PC-3 (cell line): ENCODE measurements at regions not wholly inside any gene's neighbourhood (a gene's known extent, or its start where the extent isn't known, plus 50 kb on each side); places are given as distances from the start of the nearest gene placed in this dataset.

Experiments used
- EZH2 ChIP-seq: fragments of 300-600 bp; sonication (generic); IDR thresholded peaks from one replicate; pipeline ENCODE4 v1.6.1; 2017; ENCODE audit warnings: antibody characterized with exemption, mild to moderate bottlenecking, low read length; ENCODE audit not compliant: unreplicated experiment
- TF ChIP-seq, protein P1 (sequence below): fragments of 300-600 bp; sonication (generic); conservative IDR thresholded peaks from 2 replicates; pipeline ENCODE4 v1.5.1; 2017; ENCODE audit warnings: antibody characterized with exemption, low read depth, mild to moderate bottlenecking, low read length

DNA sequence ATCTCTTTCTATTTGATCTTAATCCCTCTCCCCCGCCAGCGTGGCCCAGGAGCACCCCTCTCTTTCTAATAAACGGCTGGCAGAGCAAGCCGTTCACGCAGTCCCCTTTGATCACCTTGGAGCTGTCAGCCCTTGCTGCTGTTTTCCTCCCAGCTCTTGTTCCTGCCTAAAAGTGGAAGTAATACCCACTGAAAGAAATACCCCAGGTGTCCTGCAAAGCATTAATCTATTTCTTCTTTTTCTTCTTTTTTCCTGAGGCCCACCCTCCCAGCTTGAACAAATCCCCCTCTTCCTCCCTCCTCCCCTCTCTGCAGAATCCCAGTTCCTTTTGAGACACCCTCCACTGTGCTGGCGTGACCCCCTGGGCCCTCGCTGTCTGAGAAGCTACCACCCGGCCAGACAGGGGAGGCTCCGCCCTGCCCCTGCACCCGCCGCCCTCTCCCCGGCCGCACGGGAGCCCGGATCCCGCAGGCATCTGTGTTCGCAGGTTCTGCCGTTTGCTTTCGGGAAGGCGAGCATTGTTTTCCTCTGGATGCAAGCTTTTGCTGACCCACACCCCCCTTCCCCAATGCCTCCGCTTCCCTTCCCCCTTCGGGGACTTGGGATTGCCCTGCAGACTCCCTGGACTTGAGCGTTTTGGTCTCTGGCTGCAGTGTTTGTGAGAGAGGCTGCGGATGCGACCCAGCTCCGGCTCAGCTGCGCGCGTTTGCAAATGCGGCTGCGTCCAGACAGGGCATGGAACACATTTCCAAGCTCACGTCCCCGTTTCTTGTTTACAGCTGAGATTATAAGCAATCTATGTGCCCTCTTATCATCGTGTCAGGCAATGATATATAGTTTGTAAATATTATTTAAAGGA lies 631.5 kb downstream of the NYAP2 start:
- TF ChIP-seq, protein P1, sequence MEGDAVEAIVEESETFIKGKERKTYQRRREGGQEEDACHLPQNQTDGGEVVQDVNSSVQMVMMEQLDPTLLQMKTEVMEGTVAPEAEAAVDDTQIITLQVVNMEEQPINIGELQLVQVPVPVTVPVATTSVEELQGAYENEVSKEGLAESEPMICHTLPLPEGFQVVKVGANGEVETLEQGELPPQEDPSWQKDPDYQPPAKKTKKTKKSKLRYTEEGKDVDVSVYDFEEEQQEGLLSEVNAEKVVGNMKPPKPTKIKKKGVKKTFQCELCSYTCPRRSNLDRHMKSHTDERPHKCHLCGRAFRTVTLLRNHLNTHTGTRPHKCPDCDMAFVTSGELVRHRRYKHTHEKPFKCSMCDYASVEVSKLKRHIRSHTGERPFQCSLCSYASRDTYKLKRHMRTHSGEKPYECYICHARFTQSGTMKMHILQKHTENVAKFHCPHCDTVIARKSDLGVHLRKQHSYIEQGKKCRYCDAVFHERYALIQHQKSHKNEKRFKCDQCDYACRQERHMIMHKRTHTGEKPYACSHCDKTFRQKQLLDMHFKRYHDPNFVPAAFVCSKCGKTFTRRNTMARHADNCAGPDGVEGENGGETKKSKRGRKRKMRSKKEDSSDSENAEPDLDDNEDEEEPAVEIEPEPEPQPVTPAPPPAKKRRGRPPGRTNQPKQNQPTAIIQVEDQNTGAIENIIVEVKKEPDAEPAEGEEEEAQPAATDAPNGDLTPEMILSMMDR = no peak
- no peak for TF ChIP-seq EZH2
